ENCODE measurements at regions not wholly inside any gene's neighbourhood (a gene's known extent, or its start where the extent isn't known, plus 50 kb on each side); places are given as distances from the start of the nearest gene placed in this dataset.
"Not testable (repeated sequence)": the region's sequence is repeated elsewhere in the genome, so short reads cannot be mapped to it uniquely, and the experiment has no call there.

DNA sequence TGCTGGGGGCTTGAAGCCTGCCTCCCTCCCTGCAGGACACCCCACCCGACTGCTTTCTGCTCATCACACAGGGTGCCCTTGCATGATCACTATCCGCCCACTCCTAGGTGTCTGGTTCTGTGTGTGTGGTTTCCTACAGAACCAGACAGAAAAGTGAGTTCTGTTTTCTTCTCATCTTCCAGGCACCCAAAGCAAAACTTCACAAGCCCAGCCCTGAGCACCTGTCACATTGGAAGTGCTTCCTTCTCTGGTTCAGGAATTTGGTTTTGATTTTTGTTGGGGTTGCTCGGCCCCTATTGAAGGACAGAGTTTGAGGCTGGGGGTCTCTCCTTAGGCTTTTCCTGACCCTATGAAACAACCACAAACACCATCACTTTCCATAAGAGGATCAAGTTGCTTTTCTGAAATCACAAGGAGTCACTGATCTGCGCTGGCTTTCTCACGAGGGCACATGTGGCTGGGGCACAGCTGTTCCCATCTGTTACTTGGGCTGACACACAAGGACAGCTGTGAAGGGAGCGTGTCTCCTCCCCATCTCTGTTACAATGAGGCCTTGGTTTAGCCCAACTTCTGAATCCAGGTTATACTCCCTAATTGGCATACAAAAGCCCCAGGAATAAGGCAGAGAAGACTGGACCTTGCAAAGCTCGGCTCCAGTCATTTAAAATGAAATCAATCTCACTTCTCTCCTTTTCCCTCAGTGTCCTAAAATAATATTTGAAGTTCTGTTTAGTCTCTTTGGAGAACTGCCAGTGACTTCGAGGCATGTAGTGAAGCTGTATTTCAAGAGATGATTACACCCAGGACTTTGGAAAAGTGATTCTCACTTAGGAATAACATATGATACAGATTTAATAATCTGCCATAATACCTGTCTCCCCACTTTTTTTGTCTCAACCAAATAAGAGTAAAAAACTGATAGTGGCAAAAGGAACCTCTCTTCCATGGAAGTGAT lies 213.1 kb upstream of the GAS1 start:
- no peak for DNase-seq

DNA sequence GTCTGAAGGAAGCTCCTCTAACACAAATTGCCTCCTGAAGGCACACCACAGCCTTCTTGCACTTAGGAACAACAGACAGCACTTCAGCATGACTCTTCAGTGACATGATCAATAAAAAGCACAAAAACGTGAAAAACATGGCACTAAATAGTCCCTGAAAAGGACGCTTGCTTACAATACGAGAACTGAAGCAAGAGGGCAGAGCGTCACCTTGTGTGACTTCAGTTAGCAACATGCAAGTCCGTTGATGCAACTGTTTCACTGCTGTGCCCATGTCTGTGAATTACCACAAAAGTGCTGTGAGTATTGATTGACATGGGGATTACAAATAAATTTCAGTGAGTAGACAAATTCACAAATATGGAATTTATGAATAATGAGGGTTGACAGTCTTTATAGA lies 219.9 kb upstream of the GAS1 start:
- DNase-seq, result no peak

DNA sequence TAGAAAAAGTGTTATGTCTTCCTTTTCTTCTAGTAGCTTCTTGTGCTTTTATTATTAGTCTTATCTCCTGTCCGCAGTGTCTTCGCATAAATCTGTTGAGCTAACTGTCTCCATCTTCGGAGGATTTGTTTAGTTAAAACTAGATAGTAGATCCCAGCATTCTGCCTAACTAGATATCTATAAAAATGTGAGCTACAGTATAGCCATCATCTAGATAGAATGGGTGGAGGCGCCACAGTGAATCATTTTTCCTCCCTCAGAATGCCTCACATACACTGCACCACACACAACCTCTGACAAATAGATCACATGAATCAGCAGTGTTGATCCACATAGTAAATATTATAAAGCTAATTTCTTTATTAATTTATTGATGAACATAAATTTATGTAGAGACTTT lies 220.3 kb upstream of the GAS1 start:
- no peak for DNase-seq

DNA sequence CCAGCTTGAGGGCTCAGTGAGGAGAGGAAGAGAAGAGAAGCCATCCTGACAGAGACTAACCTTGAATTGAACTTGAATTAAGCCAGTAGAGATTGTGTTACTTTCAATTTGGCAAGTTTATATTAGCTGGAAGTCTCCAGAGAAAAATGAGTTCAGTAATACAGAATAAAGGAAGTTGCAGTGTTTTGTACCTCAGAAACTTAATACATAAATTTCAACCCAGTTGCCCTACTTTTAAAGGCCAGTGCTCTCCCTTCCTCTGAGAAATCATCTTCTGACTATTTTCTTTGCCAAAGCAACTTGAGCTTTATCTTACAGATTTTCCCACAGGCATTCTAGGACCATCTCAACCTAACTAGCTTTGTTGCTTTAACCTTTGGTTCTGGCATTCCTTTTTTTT lies 231.0 kb upstream of the GAS1 start:
- no peak for DNase-seq

DNA sequence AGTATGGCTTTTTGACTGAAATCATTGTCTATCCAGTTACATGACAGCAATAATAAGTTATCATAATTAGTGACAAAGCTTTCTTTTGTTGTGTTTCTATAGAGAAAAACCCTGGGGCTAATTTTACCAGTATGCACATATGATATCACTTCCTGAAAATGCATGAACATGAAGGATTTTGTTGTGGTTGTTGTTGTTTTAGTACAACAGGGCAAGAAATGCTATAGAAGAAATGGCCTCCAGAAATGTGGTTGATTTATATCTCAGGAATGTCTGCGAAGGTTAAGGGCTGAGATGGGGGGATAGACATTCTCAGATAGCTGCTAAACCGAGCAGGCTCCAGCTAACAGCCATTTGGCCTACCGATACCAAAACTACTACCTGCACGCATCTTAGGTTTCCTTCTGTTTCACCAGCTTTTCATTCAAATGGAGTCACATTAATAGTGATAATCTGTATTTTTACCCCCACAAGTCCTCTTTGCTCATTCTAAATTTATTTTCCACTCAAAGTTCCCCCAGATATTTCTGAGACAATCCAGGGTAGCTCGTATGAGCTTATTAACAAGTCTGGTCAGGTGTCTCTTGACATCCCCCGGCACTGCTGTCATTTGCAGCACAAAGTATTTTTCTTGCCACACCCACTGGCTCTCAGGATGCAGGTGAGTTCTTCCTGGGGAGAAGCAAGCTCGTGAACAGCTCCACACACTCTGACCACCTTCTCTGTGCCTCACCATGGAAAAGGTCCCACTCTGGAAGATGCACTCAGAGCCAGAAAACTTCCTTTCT lies 232.4 kb upstream of the GAS1 start:
- no peak for DNase-seq

DNA sequence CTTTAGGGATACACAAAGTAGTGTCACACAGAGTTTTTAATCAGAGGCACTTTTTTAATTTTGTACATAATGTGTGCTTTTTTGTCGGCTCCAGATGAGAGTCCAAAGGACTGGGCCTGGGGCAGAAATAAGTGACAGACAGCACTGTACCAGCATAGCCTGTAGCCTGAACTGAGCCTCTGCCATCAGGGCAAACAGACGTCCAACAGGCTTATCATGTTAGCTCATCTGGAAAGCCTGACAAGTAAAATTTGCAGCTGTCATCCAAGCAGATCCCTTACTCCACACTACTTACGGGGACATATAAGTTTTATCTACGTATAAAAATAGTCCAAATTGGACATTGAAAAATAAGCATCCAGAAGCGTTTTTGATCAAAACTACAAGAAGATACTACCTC lies 233.1 kb upstream of the GAS1 start:
- DNase-seq, result no peak

DNA sequence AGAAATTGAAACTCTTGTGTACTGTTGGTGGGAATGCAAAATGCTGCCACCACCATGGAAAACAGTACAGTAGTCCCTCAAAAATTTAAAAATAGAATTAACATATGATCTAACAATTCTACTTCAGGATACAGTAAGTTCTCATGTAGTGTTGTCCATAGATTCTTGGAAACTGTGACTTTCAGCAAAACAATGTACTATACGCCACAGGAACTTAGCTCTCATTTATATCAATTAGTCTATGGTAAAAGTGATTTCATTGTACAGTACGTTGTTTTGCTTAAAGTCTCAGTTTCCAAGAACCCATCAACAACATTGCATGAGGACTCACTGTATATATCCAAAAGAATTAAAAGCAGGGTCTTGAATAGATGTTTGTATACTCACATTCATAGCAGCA lies 233.5 kb upstream of the GAS1 start:
- no peak for DNase-seq

DNA sequence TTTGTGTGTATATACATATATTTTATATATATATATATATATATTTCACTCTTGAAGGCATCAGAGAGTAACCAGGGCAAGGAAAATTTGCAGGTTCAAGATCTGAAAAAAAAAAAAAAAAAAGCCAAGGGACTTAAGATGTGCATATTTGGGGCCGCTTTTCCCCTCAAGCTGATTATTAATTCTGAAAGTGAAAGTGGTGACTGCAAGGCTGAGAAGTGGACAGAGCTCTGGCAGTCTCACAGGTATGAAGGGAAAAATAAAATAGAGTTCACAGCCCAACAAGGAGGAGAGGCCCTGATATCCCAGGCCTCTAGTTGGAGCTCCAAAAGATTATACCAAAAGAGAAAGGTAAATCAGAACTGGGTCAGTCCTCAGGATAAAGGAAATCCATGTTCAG lies 234.4 kb upstream of the GAS1 start:
- no peak for DNase-seq

DNA sequence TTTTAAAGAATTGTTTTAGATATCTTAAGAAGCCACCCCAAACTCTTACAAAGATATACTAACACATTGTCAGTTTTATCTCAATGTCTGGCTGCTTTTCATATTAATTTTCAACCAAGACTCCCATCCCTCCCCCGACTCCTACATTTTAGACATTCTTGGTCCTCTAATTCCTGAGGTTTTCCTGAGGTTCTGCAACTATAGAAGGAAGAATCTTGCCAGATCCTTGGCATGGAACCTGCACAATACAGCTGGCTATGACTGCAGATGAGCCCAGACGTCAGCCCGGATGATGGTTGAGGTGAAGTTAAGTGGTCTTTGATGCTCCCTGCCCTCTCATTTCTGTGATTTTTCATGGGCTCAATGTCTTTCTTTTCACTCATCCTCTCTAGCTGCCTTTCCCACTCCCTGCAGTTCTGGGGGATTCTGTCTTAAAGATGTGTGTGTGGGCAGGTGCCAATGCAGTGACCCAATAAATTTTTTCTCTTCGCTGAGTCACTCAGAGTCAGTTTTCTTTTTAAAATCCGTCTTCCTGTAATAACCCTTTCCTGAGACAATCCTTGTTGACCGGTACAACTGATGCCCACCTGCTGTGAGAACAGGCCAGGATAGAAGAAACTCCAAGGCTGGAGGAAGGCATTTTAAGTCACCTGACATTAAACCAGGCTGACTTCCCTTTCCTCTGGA lies 237.8 kb upstream of the GAS1 start:
- DNase-seq, result no peak

DNA sequence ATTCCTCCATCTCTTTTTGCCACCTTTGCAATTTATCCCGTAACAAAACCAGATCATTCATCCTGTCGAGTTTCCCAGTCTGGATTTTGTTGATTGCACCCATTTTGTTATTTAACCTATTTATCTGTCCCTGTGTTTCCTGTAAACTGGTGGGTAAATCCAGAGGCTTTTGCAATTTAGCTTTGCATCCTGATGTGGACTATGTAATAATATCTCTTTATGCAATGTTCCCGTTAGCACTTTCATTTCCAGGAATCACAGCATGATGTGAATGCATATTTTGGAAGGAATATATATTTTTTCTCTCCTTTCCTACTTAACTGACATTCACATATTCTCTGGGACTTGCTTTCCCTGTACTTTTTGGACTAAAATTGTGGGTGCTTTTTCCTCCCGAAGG lies 240.3 kb upstream of the GAS1 start:
- no peak for DNase-seq

DNA sequence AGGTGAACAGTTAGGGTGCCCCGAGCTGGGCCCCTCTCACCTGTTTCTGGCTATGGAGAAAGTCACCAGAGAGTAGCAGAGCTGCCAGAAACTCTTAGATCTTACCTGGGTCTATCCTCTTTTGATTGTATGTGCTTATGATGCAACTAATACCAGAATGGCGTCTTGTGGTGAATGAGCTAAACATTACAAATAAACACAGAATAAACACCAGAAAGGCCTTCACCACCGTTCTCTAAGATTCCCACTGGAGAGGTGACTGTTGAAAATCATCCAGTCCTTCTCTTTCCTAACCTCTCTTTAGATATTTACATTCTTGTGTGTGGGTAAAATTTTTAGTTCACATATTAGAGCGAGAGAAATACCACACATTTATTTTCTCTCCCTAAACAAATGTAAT lies 241.7 kb upstream of the GAS1 start:
- DNase-seq, result no peak

DNA sequence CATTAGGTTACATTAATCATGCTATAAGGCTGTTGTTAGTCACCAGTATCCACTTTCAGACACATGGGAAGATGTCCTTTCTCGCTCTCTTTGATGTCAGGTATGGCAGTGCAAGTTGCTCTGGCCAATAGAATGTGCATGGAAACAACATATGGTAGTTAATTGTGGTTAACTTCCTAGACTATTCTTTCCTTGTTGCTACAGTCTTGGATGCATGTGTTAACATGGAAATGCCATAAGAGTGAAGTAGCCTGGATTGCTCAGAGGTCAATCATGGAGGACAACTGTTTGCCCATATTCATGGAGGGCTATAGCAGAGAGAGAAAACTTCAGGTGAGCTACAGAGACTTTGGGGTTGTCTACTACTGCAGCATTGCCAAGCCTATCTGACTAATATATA lies 245.8 kb upstream of the GAS1 start:
- no peak for DNase-seq

DNA sequence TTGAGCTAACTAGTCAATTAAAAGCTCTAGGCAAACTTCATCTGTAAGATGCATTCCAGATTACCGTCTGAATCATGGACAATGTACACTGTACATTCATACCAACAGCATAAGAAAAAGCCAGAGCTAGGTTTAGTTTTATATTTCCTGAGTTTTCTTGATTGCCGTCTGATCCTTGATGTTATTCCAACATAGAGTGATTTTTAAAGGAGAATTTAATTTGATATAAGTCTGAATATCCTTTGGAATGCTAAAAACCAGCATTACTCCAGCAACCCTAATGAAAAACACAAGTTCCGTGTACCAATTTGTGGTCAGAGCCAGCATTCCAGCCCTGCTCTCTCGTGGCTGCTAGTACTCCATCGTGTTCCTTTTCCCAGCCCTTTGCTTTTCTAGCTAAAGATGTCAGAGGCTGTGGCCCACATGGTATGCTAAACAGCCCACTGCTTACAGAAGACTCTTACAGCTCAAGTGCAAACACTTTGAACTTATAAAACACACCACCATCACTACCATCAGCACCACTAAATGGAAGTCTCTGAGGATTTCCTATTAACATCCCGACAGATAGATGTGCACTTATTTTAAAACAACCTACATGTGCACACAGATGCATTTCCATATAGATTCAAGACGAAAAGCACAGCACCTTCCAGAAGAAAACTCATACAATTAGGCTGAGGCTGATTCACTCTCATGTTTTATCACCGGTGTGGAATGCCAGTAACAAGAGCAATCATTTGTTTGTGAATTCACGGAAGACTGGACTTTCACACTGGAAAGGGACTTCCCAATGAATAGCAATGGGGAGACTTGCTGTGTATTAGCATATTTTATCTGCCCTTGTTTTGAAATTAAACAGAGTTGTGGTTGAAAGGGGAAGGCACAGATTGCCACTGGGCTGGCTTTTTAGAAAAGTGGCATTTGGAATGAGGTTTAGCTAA lies 246.9 kb upstream of the GAS1 start:
- no peak for DNase-seq

DNA sequence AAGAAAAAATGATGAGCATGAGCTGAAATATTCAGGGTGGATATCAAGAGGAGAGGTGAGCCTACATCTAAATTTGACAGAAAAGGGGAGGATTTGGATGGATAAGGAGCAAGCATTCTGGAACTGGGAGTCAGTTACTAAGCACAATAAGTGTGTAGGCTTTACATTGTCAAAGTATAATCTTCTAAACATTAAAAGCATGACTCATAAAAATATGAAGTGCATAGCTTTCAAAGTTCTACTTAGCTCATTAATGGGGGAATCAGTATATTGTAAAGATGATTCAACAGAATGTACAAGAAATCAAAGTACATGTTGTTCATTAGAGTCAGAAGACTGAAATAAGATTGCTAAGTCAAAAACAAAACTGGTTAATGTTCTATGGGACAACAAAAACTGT lies 248.0 kb upstream of the GAS1 start:
- no peak for DNase-seq

DNA sequence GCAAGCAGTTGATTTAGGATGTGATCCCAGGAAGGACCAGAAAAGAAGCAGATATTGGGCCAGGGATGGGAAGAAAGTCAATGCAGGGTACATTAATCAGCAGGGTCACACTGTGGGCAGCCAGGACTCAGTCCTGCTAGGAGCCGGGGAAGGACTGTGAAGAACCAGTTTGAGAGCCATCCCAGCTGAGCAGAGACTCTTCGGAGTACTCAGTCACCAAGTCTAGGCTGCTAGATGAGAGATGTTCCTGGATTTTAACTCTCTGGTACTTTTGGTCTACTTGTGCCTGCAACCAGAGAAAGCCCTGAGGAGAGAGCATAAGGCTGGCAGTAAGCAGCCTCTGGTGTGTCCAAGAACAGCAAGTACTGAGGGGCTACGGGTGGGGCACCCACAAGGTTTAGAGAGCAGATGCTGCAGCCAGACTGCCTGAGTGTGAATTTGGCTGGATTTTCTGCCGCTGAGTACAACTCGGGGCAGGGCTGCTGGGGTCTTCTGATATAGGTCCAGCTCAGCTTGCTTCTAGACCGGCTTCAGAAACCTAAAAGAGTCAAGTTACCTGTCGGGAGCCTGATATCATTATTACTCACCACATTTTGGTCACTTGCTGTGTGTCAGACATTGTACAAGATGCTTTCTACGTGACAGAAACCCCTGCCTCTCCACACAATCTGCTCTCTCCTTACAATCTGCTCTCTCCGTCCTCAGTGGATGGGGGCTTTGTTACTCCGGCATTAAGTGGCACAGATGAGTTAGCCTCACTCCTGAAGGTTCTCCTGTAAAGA lies 250.2 kb upstream of the GAS1 start:
- no peak for DNase-seq

DNA sequence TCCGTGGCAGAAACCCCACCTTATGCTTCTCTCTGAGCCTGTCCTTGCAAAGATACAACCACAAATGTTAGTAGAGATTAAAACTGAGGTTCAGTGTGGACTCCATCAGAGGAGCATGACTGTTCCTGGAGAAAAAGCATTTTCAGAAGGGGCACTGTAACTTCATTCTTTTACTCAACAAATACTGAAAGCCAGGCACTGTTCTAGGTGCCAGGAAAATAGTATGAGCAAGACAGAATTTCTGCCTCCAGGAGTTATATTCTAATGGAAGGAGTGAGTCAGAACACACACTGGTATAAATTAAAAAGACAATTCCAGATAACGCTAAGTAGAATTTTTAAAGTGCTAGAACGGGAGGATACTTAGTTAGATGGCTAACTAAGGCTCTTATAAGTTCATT lies 251.4 kb upstream of the GAS1 start:
- DNase-seq, result no peak

DNA sequence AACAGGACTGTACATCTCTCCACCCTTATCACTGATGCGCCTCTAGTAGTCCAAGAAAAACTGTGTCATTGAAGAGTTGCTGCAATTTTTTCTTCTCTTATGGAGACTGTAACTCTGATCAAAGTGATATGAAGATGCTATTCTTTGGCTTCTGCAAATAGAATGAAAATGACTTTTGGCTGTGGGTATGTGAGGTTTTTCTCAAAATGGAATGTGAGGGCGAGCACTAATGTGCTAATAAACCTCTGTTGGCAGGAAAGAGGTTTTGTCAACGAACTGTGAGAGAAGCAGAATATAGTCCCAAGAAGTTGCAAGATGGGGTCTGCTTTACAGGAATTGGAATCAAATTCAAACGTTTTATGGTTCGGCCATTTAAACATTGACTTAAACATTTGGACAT lies 252.0 kb upstream of the GAS1 start:
- no peak for DNase-seq

DNA sequence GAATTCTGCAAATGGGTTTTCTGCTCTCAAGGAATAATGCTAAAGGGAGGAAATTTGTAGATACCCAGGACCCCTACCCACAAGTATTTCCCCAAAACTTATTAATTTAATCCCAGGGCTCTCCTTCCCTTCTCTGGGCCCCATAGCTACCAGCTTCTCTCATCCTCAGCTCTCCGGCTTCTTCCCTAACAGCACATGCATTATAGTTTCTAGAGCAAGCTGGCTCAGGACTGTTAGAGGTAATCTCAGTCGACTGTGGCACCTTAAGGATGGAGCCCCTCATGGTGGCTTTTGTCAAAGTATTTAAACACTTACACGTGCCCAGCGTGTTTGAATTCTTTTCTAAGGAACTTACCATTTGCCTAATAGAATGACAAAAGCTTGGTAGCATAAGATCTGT lies 252.5 kb upstream of the GAS1 start:
- DNase-seq, result no peak

DNA sequence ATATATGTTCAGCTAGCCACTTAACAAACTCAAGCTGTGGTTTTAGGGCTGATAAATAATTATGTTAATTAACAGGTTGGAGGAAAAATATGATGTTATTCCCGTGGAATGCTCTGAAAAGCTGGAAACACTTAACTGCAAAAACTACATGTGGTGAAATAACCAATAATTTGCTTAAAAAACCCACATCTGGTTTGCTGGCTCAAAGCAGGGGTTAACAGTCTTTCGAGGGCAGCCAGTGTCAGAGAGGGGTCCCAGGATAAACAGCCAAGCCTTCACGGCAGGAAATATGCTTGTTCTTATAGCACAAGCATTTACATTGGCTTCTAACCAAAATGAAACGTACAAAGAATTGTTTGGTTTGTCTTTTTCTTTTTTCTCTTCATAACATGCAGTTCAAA lies 254.0 kb upstream of the GAS1 start:
- no peak for DNase-seq

DNA sequence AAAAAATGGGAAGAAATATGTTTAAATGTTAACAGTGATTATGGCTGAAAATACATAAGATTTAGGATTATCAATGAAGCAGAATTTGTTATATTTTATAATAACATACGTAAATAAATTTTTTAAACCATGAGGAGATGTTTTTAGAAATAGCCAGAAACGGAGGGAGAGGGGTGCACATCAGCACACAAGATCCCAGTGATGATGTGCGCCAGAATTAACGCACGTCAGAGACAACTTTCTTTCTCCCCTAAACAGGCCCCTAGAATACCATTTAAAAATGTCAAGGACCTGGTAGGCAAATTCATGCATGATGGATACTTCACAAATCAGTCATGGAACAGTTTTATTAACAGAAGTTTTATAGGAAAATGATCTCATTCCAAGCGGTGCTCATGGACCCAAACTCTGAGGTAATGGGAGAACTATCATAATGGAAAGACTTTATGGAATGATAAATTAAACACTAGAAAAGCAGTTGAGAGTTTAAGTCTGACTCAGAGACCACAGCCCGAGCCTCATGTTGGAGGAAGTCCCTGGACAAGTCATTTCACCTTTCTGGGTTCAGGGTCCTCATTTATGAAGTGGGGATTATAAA lies 258.9 kb upstream of the GAS1 start:
- DNase-seq, result no peak

DNA sequence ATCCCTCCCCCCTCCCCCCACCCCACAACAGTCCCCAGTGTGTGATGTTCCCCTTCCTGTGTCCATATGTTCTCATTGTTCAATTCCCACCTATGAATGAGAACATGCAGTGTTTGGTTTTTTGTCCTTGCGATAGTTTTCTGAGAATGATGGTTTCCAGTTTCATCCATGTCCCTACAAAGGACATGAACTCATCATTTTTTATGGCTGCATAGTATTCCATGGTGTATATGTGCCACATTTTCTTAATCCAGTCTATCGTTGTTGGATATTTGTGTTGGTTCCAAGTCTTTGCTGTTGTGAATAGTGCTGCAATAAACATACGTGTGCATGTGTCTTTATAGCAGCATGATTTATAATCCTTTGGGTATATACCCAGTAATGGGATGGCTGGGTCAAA lies 263.4 kb upstream of the GAS1 start:
- DNase-seq, result not testable (repeated sequence)

All from NCI-H2029 (cell line).